OCI-LY3 (cell line): ENCODE measurements at regions not wholly inside any gene's neighbourhood (a gene's known extent, or its start where the extent isn't known, plus 50 kb on each side); places are given as distances from the start of the nearest gene placed in this dataset.
"Not testable (repeated sequence)": the region's sequence is repeated elsewhere in the genome, so short reads cannot be mapped to it uniquely, and the experiment has no call there.

Source experiments
- H2AFZ ChIP-seq: fragments of 200-600, 300-600 bp; shearing (Covaris generic); 2 replicates; pipeline ENCODE4 v1.6.0; 2014; ENCODE audit warnings: antibody characterized with exemption, low read depth, low read length
- H3K27ac ChIP-seq: fragments of 200-600, 300-600 bp; sonication (generic); 2 replicates; pipeline ENCODE4 v1.5.1; 2014; ENCODE audit warnings: mild to moderate bottlenecking, low read length, moderate library complexity, mixed read lengths
- H3K27me3 ChIP-seq: fragments of 200-600, 300-600 bp; sonication (generic); 2 replicates; pipeline ENCODE4 v1.6.1; 2014; ENCODE audit warnings: low read depth, low read length, mixed read lengths
- H3K36me3 ChIP-seq: fragments of 200-600, 300-600 bp; sonication (generic); replicated peaks from 2 replicates; pipeline ENCODE3; 2014; ENCODE audit warnings: low read depth, low read length, mixed read lengths
- H3K4me1 ChIP-seq: fragments of 300-600, 200-600 bp; sonication (generic); 2 replicates; pipeline ENCODE4 v1.6.1; 2014; ENCODE audit warnings: low read length, mixed read lengths
- H3K4me2 ChIP-seq: fragments of 200-600, 300-600 bp; sonication (generic); 2 replicates; pipeline ENCODE4 v1.6.1; 2014; ENCODE audit warnings: low read length, mixed read lengths
- H3K4me3 ChIP-seq: fragments of 300-600, 200-600 bp; sonication (generic); 2 replicates; pipeline ENCODE4 v1.5.1; 2014; ENCODE audit warnings: antibody characterized with exemption, mild to moderate bottlenecking, low read length, moderate library complexity
- H3K79me2 ChIP-seq: fragments of 300-600, 200-600 bp; shearing (Covaris generic); 2 replicates; pipeline ENCODE4 v1.6.1; 2014; ENCODE audit warnings: mild to moderate bottlenecking, low read length, mixed read lengths
- H3K9ac ChIP-seq: fragments of 300-600, 200-600 bp; shearing (Covaris generic); 2 replicates; pipeline ENCODE4 v1.6.0; 2014; ENCODE audit warnings: mild to moderate bottlenecking, low read length, moderate library complexity
- H3K9me3 ChIP-seq: fragments of 200-600, 300-600 bp; shearing (Covaris generic); 2 replicates; pipeline ENCODE4 v1.6.1; 2014; ENCODE audit warnings: low read length, mixed read lengths; ENCODE audit not compliant: insufficient read depth
- H4K20me1 ChIP-seq: fragments of 200-600, 300-600 bp; sonication (generic); 2 replicates; pipeline ENCODE4 v1.6.1; 2016; ENCODE audit warnings: low read length, mixed read lengths; ENCODE audit not compliant: insufficient read depth
- EZH2phosphoT487 ChIP-seq: fragments of 200-600 bp; shearing (Covaris generic); IDR thresholded peaks from 2 replicates; pipeline ENCODE4 v1.6.1; 2018; ENCODE audit warnings: antibody characterized with exemption, mixed run types, low read depth
- TF ChIP-seq, protein P1 (sequence below): fragments of 200-600, 300-600 bp; sonication (generic); IDR thresholded peaks from 2 replicates; pipeline ENCODE4 v1.5.1; 2014; ENCODE audit warnings: antibody characterized with exemption, low read length, low read depth

DNA sequence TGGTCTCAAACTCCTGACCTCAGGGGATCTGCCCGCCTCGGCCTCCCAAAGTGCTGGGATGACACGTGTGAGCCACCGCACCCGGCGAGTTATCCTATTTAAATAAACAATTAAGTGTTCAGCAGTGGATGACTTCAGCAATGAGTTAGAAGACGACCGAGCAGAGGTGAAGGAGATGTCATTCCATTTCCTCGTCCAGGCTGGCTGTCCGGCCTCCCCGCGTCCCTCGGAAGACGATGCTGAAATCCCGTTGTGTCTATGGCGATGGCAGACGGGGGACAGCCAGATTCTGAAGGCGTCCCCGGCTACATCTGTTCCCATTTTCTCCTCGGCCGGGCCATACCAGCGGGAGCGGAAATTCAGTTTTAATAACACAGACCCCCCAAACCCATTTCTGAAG, 209.8 kb downstream of the CRLF2 start:
- H3K4me3 ChIP-seq, result no peak overlapping the region
- H3K27ac ChIP-seq, result no peak overlapping the region
- H3K9ac ChIP-seq, result no peak overlapping the region
- no peaks in the 10 kb centered on the region for H4K20me1 ChIP-seq
- H3K27me3 ChIP-seq, result no peaks in the 10 kb centered on the region
- H3K79me2 ChIP-seq, result no peaks in the 10 kb centered on the region
- no peaks in the 10 kb centered on the region for H3K4me1 ChIP-seq
- H3K36me3 ChIP-seq, result no peaks in the 10 kb centered on the region
- H3K4me2 ChIP-seq, result no peak overlapping the region
- TF ChIP-seq, protein P1, sequence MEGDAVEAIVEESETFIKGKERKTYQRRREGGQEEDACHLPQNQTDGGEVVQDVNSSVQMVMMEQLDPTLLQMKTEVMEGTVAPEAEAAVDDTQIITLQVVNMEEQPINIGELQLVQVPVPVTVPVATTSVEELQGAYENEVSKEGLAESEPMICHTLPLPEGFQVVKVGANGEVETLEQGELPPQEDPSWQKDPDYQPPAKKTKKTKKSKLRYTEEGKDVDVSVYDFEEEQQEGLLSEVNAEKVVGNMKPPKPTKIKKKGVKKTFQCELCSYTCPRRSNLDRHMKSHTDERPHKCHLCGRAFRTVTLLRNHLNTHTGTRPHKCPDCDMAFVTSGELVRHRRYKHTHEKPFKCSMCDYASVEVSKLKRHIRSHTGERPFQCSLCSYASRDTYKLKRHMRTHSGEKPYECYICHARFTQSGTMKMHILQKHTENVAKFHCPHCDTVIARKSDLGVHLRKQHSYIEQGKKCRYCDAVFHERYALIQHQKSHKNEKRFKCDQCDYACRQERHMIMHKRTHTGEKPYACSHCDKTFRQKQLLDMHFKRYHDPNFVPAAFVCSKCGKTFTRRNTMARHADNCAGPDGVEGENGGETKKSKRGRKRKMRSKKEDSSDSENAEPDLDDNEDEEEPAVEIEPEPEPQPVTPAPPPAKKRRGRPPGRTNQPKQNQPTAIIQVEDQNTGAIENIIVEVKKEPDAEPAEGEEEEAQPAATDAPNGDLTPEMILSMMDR, result no peak
- TF ChIP-seq EZH2phosphoT487, result no peak
- no peak overlapping the region for H2AFZ ChIP-seq
- H3K9me3 ChIP-seq, result no peaks in the 10 kb centered on the region

DNA sequence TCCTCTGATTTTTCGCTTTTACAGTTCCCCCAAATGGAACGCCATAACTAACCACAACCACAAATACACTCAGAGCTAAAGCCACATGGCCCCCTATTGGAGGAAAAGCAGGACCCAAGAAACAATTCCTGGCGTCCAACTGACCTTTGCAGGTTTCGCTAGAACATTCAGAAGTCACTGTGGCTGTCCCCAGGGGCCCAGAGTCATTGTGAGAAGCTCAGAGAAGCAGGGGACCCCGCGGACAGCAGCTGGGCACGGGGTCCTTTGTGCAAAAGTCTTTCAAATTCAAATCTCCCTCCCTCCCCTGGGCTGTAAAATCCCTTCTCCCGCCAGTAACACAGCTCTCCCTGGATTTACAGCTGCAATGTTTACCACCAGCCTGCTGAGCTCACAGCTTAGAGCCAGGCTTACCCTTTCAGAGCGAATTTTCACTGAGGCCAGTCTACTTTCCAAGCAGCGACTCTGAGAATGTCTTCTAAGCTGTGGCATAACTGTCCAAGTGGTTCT, 214.8 kb downstream of the CRLF2 start:
- no peaks in the 10 kb centered on the region for H3K36me3 ChIP-seq
- H2AFZ ChIP-seq, result no peak overlapping the region
- H4K20me1 ChIP-seq, result no peaks in the 10 kb centered on the region
- H3K4me2 ChIP-seq, result no peak overlapping the region
- no peaks in the 10 kb centered on the region for H3K79me2 ChIP-seq
- no peak overlapping the region for H3K9ac ChIP-seq
- no peak overlapping the region for H3K4me3 ChIP-seq
- H3K4me1 ChIP-seq, result no peaks in the 10 kb centered on the region
- H3K27me3 ChIP-seq, result no peaks in the 10 kb centered on the region
- no peak overlapping the region for H3K27ac ChIP-seq
- TF ChIP-seq, protein P1, result no peak
- TF ChIP-seq EZH2phosphoT487, result no peak
- H3K9me3 ChIP-seq, result no peaks in the 10 kb centered on the region

DNA sequence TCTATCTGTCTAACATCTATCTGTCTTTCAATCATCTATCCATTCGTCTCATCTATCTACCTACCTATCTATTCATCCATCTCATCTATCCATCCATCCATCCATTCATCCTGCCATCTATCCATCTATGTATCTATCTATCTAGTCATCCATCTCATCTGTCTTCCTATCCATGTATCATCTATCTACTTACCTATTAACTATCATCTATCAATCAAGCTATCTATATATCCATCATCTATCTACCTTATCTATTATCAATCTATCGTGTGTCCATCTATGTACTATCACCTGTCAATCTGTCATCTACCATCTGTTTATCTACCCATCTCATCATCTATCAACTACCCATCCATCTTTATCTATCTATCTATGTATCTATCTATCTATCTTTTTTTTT, 217.7 kb downstream of the CRLF2 start:
- no peaks in the 10 kb centered on the region for H3K79me2 ChIP-seq
- H3K4me3 ChIP-seq, result no peak overlapping the region
- TF ChIP-seq, protein P1, result no peak
- TF ChIP-seq EZH2phosphoT487, result no peak
- no peaks in the 10 kb centered on the region for H3K4me1 ChIP-seq
- no peak overlapping the region for H3K4me2 ChIP-seq
- H3K9me3 ChIP-seq, result no peaks in the 10 kb centered on the region
- no peak overlapping the region for H2AFZ ChIP-seq
- H3K27ac ChIP-seq, result no peak overlapping the region
- no peaks in the 10 kb centered on the region for H3K36me3 ChIP-seq
- H3K27me3 ChIP-seq, result no peaks in the 10 kb centered on the region
- H3K9ac ChIP-seq, result no peak overlapping the region
- H4K20me1 ChIP-seq, result no peaks in the 10 kb centered on the region

DNA sequence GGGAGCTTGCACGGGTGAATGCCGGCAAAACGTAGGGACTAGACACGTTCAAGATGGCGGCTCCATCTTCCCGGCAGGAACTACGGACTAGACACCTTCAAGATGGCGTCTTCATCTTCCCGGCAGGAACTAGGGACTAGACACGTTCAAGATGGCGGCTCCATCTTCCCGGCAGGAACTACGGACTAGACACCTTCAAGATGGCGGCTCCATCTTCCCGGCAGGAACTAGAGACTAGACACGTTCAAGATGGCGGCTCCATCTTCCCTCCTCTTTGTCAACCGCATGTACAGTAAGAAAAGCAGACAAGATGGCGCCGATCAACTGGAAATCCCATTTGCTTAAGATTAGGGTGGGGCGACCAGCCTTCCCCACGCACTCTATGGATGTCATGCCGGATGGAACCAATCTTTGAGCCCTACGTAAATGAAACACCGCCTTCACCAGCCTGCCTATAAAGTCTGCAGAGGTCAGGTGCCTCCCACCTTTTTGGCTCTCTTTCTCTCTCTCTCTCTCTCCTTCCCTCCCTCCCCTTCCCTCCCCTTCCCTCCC, 222.4 kb downstream of the CRLF2 start:
- H4K20me1 ChIP-seq, result no peaks in the 10 kb centered on the region
- no peaks in the 10 kb centered on the region for H3K36me3 ChIP-seq
- H3K27ac ChIP-seq, result no peak overlapping the region
- no peak overlapping the region for H3K9ac ChIP-seq
- no peak overlapping the region for H2AFZ ChIP-seq
- TF ChIP-seq EZH2phosphoT487, result no peak
- TF ChIP-seq, protein P1, result no peak
- H3K4me2 ChIP-seq, result no peak overlapping the region
- no peaks in the 10 kb centered on the region for H3K27me3 ChIP-seq
- no peaks in the 10 kb centered on the region for H3K79me2 ChIP-seq
- no peaks in the 10 kb centered on the region for H3K9me3 ChIP-seq
- H3K4me3 ChIP-seq, result no peak overlapping the region
- H3K4me1 ChIP-seq, result no peaks in the 10 kb centered on the region

DNA sequence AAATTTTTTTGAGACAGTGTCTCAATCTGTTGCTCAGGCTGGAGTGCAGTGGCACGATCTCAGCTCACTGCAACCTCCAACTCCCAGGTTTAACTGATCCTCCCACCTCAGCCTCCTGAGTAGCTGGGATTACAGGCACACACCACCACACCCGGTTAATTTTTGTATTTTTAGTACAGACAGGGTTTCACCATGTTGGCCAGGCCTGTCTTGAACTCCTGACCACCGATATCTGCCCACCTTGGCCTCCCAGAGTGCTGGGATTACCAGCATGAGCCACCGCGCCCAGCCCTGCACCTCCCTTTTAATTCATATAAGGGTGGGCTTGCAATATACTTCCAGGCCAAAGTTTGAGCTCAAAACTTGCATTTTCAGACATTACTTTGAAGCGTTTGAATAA, 223.9 kb downstream of the CRLF2 start:
- H3K36me3 ChIP-seq, H4K20me1 ChIP-seq, H3K4me1 ChIP-seq, H3K9me3 ChIP-seq, H3K9ac ChIP-seq, H3K27me3 ChIP-seq, H2AFZ ChIP-seq, H3K4me2 ChIP-seq, H3K79me2 ChIP-seq, H3K4me3 ChIP-seq, H3K27ac ChIP-seq: not testable (repeated sequence)
